HL-60 (cell line): ENCODE measurements at regions not wholly inside any gene's neighbourhood (a gene's known extent, or its start where the extent isn't known, plus 50 kb on each side); places are given as distances from the start of the nearest gene placed in this dataset.

Experiments
- DNase-seq, 2 experiments: peaks; one replicate each; pipeline ENCODE4 v3.0.0-alpha.2; 2010 to 2020; ENCODE audit warnings: low read depth in 1 of 2, low spot score in 1 of 2
- H3K27ac ChIP-seq: fragments of 250-450 bp; sonication (Bioruptor Pico); replicated peaks from 2 replicates; pipeline ENCODE4 v1.5.1; 2020; ENCODE audit warnings: mild to moderate bottlenecking, moderate library complexity
- H3K27me3 ChIP-seq: fragments of 250-450 bp; sonication (Bioruptor Pico); 2 replicates; pipeline ENCODE4 v1.5.1; 2021; ENCODE audit warnings: mild to moderate bottlenecking, moderate library complexity; ENCODE audit not compliant: insufficient read depth, poor library complexity, severe bottlenecking
- H3K4me3 ChIP-seq: replicated peaks from 2 replicates; pipeline ENCODE4 v1.5.1; 2011; ENCODE audit warnings: mild to moderate bottlenecking, control low read depth, low read length; ENCODE audit not compliant: insufficient read depth
- GABPA ChIP-seq: IDR thresholded peaks from 2 replicates; pipeline ENCODE4 v1.6.1; 2012; ENCODE audit warnings: low read depth
- POLR2AphosphoS5 ChIP-seq: IDR thresholded peaks from 2 replicates; pipeline ENCODE4 v1.6.1; 2012; ENCODE audit warnings: low read depth
- SPI1 ChIP-seq: IDR thresholded peaks from 2 replicates; pipeline ENCODE4 v1.6.1; 2012; ENCODE audit warnings: low read depth, mild to moderate bottlenecking, borderline replicate concordance
- TF ChIP-seq, protein P1 (sequence below): IDR thresholded peaks from one replicate; pipeline ENCODE4 v1.5.1; 2011; ENCODE audit warnings: low read length, control low read depth, inconsistent platforms; ENCODE audit not compliant: insufficient read depth
- TF ChIP-seq, protein P2 (sequence below): IDR thresholded peaks from 2 replicates; pipeline ENCODE4 v1.6.1; 2012; ENCODE audit warnings: low read depth; ENCODE audit not compliant: insufficient replicate concordance

DNA sequence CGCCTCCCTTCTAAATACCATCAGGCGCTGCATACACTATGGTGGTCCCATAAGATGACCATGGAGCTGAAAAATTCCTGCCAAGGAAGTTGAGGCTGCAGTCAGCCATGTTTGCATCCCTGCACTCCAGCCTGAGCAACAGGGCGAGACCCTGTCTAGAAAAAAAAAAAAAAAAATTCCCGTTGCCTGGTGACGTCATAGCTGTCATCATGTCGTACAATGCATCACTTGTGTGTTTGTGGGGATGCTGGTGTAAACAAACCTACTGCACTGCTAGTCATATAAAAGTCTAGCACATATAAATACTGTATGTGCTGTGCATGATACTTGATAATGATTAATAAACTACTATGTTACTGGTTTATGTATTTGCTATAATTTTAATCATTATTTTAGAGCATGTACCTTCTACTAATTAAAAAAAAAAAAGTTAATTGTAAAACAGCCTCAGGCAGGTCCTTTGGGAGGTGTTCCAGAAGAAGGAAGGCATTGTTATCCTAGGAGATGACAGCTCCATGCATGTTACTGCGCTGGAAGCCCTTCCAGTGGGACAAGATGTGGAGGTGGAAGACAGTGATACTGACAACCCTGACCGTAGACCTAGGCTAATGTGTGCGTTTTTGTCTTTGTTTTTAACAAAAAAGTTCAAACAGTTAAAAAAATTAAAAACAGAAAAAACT lies 132.6 kb downstream of the BANF2 start:
- Histone ChIP-seq H3K27me3 (no peaks in the 10 kb centered on the region), H3K27ac (no peak overlapping the region), H3K4me3 (no peak overlapping the region)
- DNase-seq: no peak
- TF ChIP-seq POLR2AphosphoS5 (no peak), GABPA (no peak), SPI1 (no peak)
- TF ChIP-seq, protein P1, sequence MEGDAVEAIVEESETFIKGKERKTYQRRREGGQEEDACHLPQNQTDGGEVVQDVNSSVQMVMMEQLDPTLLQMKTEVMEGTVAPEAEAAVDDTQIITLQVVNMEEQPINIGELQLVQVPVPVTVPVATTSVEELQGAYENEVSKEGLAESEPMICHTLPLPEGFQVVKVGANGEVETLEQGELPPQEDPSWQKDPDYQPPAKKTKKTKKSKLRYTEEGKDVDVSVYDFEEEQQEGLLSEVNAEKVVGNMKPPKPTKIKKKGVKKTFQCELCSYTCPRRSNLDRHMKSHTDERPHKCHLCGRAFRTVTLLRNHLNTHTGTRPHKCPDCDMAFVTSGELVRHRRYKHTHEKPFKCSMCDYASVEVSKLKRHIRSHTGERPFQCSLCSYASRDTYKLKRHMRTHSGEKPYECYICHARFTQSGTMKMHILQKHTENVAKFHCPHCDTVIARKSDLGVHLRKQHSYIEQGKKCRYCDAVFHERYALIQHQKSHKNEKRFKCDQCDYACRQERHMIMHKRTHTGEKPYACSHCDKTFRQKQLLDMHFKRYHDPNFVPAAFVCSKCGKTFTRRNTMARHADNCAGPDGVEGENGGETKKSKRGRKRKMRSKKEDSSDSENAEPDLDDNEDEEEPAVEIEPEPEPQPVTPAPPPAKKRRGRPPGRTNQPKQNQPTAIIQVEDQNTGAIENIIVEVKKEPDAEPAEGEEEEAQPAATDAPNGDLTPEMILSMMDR: no peak
- TF ChIP-seq, protein P2, sequence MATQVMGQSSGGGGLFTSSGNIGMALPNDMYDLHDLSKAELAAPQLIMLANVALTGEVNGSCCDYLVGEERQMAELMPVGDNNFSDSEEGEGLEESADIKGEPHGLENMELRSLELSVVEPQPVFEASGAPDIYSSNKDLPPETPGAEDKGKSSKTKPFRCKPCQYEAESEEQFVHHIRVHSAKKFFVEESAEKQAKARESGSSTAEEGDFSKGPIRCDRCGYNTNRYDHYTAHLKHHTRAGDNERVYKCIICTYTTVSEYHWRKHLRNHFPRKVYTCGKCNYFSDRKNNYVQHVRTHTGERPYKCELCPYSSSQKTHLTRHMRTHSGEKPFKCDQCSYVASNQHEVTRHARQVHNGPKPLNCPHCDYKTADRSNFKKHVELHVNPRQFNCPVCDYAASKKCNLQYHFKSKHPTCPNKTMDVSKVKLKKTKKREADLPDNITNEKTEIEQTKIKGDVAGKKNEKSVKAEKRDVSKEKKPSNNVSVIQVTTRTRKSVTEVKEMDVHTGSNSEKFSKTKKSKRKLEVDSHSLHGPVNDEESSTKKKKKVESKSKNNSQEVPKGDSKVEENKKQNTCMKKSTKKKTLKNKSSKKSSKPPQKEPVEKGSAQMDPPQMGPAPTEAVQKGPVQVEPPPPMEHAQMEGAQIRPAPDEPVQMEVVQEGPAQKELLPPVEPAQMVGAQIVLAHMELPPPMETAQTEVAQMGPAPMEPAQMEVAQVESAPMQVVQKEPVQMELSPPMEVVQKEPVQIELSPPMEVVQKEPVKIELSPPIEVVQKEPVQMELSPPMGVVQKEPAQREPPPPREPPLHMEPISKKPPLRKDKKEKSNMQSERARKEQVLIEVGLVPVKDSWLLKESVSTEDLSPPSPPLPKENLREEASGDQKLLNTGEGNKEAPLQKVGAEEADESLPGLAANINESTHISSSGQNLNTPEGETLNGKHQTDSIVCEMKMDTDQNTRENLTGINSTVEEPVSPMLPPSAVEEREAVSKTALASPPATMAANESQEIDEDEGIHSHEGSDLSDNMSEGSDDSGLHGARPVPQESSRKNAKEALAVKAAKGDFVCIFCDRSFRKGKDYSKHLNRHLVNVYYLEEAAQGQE: no peak

DNA sequence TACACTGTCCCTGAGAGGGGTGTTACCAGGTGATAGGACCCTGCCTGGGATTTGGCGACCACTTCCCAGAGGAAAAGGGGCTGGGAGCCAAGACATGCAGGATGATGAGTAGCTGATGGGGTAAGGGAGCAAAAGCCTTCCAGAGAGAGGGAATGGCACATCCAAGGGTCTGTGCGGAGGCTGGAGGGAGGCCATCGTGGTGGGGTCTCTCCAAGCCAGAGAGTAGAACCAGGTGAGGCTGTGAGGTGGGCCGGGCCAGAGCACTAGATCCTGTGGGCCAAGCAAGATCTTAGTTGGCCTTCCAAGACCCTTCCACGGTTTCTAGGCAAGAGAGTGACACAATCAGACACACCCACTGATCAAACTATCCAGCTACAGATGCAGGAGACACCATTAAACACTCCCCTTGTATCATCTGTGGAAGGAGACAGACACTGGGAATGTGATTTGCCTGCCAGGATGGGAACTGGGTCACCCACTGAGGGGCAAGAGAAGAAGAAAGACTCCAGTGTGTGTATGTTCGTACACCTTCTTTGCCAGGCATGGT lies 128.9 kb downstream of the BANF2 start:
- TF ChIP-seq, protein P1: no peak
- no peak for TF ChIP-seq POLR2AphosphoS5
- TF ChIP-seq, protein P2: no peak
- no peak for TF ChIP-seq GABPA
- TF ChIP-seq SPI1: no peak
- no peak for DNase-seq

DNA sequence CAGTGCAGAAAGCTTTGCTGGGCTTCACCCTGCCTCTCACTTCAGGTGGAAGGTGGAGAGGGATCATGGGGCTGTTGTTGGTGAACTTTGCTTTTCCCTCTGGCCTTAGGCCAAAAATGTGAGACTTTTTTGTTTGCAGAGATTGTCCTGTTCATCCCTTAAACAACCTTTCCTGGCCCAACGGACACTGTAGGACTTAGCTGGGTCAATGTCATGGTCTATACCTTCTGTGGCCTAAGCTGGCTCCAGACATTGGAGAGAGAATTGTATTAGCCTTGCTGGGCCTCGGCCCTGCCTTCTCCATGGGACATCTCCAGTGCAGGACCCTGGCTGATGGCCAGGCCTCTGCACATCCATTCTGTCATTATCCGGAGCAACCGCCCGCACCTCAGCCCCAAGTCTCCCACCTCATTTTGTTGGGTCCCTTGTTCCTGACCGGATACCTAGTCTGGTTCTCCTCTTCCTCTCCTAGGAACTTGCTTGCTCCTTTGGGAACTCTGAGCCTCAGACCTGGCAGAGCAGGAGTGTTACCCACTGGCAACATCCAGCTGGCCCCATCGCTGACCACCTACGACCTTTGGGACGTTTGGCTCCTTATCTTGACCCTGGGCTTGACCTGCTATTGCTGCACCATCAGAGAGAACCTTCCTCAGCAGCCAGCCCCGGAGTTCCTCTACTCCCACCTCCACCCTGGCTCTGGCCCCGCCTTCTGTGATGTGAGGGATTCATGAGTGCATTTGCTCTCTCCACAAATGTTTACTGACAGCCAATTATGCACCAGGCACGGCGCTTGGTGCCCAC lies 128.2 kb downstream of the BANF2 start:
- no peak for DNase-seq
- TF ChIP-seq, protein P2: no peak
- TF ChIP-seq, protein P1: no peak
- no peak for TF ChIP-seq GABPA
- TF ChIP-seq SPI1: no peak
- no peak for TF ChIP-seq POLR2AphosphoS5
- Histone ChIP-seq H3K27me3 (no peaks in the 10 kb centered on the region), H3K27ac (no peak overlapping the region), H3K4me3 (no peak overlapping the region)

More for the DNA sequence above, 128.9 kb downstream of the BANF2 start:
- no peaks in the 10 kb centered on the region for H3K27me3 ChIP-seq
- H3K27ac ChIP-seq: no peak overlapping the region
- no peak overlapping the region for H3K4me3 ChIP-seq
